ENCODE measurements at regions not wholly inside any gene's neighbourhood (a gene's known extent, or its start where the extent isn't known, plus 50 kb on each side); places are given as distances from the start of the nearest gene placed in this dataset.

DNA sequence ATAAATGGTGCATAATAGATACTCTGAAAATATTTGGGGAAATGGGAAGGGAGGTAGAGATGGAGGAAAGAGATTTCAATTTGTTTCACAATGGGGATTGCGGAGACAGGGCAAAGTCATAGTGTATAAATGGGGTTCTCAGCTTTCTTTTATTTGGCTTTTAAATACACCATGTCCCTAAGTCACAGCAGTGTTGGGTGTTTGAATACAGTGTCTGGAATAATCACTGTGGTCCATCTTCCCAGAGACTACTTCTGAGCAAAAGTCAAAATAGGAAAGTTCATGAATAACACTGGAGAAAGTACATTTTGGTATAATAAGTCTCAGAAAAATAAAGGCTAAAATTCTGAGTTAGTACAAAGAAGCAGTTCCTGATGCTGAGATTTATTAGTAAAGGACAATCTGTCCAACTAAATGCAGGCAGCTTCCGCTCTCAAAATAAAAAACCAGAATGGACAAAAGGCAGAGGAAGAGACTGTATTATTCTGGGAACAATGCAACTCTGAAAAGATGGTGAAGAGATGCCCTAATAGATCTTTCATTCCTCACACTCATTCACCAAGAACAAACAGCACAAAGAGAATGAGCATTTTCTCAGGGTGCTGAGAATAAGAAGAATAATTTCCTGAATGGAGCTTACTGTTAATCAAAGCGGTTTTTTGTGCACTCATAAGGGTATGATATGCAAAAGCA, 295.4 kb upstream of the PIK3C3 start:
- DNase-seq (ENCODE audit: low spot score): no peak
- in situ Hi-C loops (cut with MboI; ENCODE audit: low pct_unique_long_range_greater_than_20kb, low sequenced_read_pairs, unreplicated experiment): no loop called here
- TF ChIP-seq CTCF (IDR thresholded peaks at IDR 0.05; ENCODE audit: extremely low read depth, insufficient read depth, missing control alignments): no peak

GRCh38 chr18:41657189-41657588, 297.8 kb upstream of the PIK3C3 start:
- no peak for DNase-seq (ENCODE audit: low spot score)
- no peak for TF ChIP-seq CTCF (IDR thresholded peaks at IDR 0.05; ENCODE audit: extremely low read depth, insufficient read depth, missing control alignments)
- in situ Hi-C loops (cut with MboI; ENCODE audit: low pct_unique_long_range_greater_than_20kb, low sequenced_read_pairs, unreplicated experiment): no loop called here

GRCh38 chr18:41655074-41655473, 300.0 kb upstream of the PIK3C3 start:
- TF ChIP-seq CTCF (IDR thresholded peaks at IDR 0.05; ENCODE audit: extremely low read depth, insufficient read depth, missing control alignments): no peak
- DNase-seq (ENCODE audit: low spot score): peak; percentile 5
- in situ Hi-C loops (cut with MboI; ENCODE audit: low pct_unique_long_range_greater_than_20kb, low sequenced_read_pairs, unreplicated experiment): no loop called here

GRCh38 chr18:41647914-41648313, 307.1 kb upstream of the PIK3C3 start:
- no peak for DNase-seq (ENCODE audit: low spot score)
- in situ Hi-C loops (cut with MboI; ENCODE audit: low pct_unique_long_range_greater_than_20kb, low sequenced_read_pairs, unreplicated experiment): no loop called here
- no peak for TF ChIP-seq CTCF (IDR thresholded peaks at IDR 0.05; ENCODE audit: extremely low read depth, insufficient read depth, missing control alignments)

DNA sequence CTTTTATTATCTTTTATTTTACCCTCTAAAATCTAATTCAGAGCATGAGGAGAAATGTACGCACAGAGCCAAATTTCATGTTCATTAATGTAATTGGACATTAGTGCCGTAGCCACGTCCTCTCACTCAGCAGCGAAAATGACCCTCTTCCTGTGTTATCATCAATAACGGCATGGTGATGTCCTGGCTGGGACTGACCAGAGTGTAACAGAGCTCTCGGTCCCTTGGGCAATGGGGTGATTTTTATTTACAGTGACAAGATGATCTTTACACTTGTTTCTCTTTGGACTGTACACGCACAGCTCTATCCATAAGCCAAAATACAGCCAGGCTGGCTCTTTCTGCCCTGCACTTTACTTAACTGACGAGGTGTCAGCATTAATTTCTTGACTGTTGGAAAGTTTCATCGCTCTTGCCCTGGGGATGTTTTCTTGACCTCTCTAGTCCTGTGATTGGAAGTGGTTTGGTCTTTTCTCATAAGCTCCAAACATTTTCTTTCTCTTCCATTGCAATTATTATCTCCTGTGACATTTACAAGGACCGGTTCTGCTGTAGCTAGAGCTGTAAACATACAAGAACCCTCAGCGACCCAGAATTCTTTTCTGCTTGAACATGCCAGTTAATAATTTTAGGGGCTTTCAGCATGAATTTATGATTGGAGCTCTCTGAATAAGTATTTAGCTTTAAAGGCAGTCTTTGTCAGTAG, 308.0 kb upstream of the PIK3C3 start:
- no peak for TF ChIP-seq CTCF (IDR thresholded peaks at IDR 0.05; ENCODE audit: extremely low read depth, insufficient read depth, missing control alignments)
- in situ Hi-C loops (cut with MboI; ENCODE audit: low pct_unique_long_range_greater_than_20kb, low sequenced_read_pairs, unreplicated experiment): no loop called here
- no peak for DNase-seq (ENCODE audit: low spot score)

- in situ Hi-C loops (cut with MboI; ENCODE audit: low pct_unique_long_range_greater_than_20kb, low sequenced_read_pairs, unreplicated experiment): no loop called here
- TF ChIP-seq CTCF (IDR thresholded peaks at IDR 0.05; ENCODE audit: extremely low read depth, insufficient read depth, missing control alignments): no peak
- DNase-seq (ENCODE audit: low spot score): no peak
These were observed 309.3 kb upstream of the PIK3C3 start for GRCh38 chr18:41645589-41646360.
